ENCODE measurements at regions not wholly inside any gene's neighbourhood (a gene's known extent, or its start where the extent isn't known, plus 50 kb on each side); places are given as distances from the start of the nearest gene placed in this dataset.

DNA sequence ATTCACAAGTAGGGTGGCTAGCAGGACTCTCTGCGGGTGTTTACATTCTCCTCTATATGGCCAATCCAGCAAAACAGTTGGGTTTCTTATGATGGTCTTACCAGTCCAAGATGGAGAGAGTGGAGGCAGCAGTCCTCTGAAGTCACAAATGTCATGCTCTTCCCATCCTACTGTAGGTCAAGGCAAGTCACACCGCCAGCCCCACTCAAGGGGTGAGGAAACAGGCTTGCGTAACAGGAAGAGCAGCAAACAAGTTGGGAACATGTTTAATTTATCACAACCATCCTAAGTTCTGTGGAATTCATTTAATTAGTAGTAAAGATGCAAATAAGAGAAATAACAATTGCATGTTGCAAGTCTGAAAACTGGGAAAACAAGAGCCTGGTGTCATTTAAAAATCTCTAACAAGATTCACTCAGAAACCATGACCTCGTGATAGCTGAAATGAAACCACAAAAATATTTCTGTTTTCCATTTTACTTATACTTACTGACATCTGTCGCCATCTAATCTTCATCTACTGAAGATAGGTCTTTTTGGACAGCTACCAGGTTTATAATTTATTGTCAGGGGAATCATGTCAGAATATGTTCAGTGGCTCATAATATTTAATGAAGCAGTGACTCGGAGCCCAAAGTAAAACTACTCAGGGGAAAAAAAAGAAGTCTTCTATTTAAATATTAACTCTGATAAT lies 349.1 kb upstream of the FMN2 start:
- Histone ChIP-seq H3K36me3 (ENCODE audit: control insufficient read depth in 4 of 4, insufficient read depth in 4 of 4, low read length in 4 of 4) (no peaks in the 10 kb centered on the region), H3K27me3 (ENCODE audit: control insufficient read depth in 3 of 3, insufficient read depth in 3 of 3, low read length in 2 of 3) (peaks cover 0 to 11% (median under 1%) of the 10 kb centered on the region in 3 donors), H3K9me3 (ENCODE audit: control insufficient read depth in 4 of 4, insufficient read depth in 3 of 4, low read length in 3 of 4) (peaks cover 0 to 3% (median 0%) of the 10 kb centered on the region in 4 donors), H3K9ac (ENCODE audit: insufficient read depth in 1 of 2, low read length in 2 of 2) (no peak overlapping the region), H3K4me1 (ENCODE audit: control insufficient read depth in 5 of 5, insufficient read depth in 5 of 5, low read length in 5 of 5) (no peaks in the 10 kb centered on the region), H3K27ac (ENCODE audit: low read depth in 1 of 2, low read length in 1 of 2) (no peak overlapping the region), H3K4me3 (no peak overlapping the region)
- no peak for TF ChIP-seq CTCF (IDR thresholded peaks at IDR 0.05; ENCODE audit: control extremely low read depth, extremely low read depth)
- WGBS, 2 donors: 61 to 74% methylated on average over 6 of the region's 6 CpGs
- DNase-seq: no peak
- no peak for ATAC-seq (ENCODE audit: insufficient read depth, low FRiP score)

DNA sequence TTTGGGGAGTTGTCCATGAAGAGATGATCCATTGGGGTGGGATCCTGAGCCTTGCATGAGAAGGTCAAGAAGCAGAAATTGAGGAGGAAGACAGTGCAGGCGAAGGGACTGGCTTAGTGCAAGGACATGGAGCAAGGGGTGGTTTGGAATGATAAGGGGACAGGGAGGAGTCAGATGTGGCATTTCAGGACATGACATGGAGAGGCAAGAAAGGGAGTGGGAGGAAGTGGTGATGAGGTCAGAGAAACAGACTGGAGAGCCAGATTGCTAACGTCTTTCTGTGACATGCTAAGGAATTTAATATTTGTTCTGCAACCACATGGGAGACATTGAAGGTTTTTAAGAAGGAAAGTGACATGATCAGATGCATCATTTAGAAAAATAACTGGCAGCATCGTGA lies 346.8 kb upstream of the FMN2 start:
- H3K27me3 ChIP-seq (ENCODE audit: control insufficient read depth in 3 of 3, insufficient read depth in 3 of 3, low read length in 2 of 3): no peaks in the 10 kb centered on the region
- H3K9ac ChIP-seq (ENCODE audit: insufficient read depth in 1 of 2, low read length in 2 of 2): no peak overlapping the region
- H3K9me3 ChIP-seq (ENCODE audit: control insufficient read depth in 4 of 4, insufficient read depth in 3 of 4, low read length in 3 of 4): peaks cover 0 to 3% (median 0%) of the 10 kb centered on the region in 4 donors
- no peaks in the 10 kb centered on the region for H3K4me1 ChIP-seq (ENCODE audit: control insufficient read depth in 5 of 5, insufficient read depth in 5 of 5, low read length in 5 of 5)
- H3K27ac ChIP-seq (ENCODE audit: low read depth in 1 of 2, low read length in 1 of 2): no peak overlapping the region
- DNase-seq: no peak
- H3K36me3 ChIP-seq (ENCODE audit: control insufficient read depth in 4 of 4, insufficient read depth in 4 of 4, low read length in 4 of 4): no peaks in the 10 kb centered on the region
- no peak for TF ChIP-seq CTCF (IDR thresholded peaks at IDR 0.05; ENCODE audit: control extremely low read depth, extremely low read depth)
- no peak overlapping the region for H3K4me3 ChIP-seq
- no peak for ATAC-seq (ENCODE audit: insufficient read depth, low FRiP score)
- 59 to 64% methylated on average over 3 of the region's 3 CpGs for WGBS, 2 donors

GRCh38 chr1:239755107-239755912 lies 336.4 kb upstream of the FMN2 start:
- no peak for TF ChIP-seq CTCF (IDR thresholded peaks at IDR 0.05; ENCODE audit: control extremely low read depth, extremely low read depth)
- H3K27ac ChIP-seq (ENCODE audit: low read depth in 1 of 2, low read length in 1 of 2): no peak overlapping the region
- no peaks in the 10 kb centered on the region for H3K9me3 ChIP-seq (ENCODE audit: control insufficient read depth in 4 of 4, insufficient read depth in 3 of 4, low read length in 3 of 4)
- ATAC-seq (ENCODE audit: insufficient read depth, low FRiP score) (no peak), DNase-seq (no peak)
- 70 to 75% methylated on average over 2 of the region's 2 CpGs for WGBS, 2 donors
- no peaks in the 10 kb centered on the region for H3K36me3 ChIP-seq (ENCODE audit: control insufficient read depth in 4 of 4, insufficient read depth in 4 of 4, low read length in 4 of 4)
- no peak overlapping the region for H3K9ac ChIP-seq (ENCODE audit: insufficient read depth in 1 of 2, low read length in 2 of 2)
- H3K27me3 ChIP-seq (ENCODE audit: control insufficient read depth in 3 of 3, insufficient read depth in 3 of 3, low read length in 2 of 3): no peaks in the 10 kb centered on the region
- no peak overlapping the region for H3K4me3 ChIP-seq
- H3K4me1 ChIP-seq (ENCODE audit: control insufficient read depth in 5 of 5, insufficient read depth in 5 of 5, low read length in 5 of 5): no peaks in the 10 kb centered on the region

All from lung (tissue), 11 donors.